ENCODE measurements at regions not wholly inside any gene's neighbourhood (a gene's known extent, or its start where the extent isn't known, plus 50 kb on each side); places are given as distances from the start of the nearest gene placed in this dataset.

DNA sequence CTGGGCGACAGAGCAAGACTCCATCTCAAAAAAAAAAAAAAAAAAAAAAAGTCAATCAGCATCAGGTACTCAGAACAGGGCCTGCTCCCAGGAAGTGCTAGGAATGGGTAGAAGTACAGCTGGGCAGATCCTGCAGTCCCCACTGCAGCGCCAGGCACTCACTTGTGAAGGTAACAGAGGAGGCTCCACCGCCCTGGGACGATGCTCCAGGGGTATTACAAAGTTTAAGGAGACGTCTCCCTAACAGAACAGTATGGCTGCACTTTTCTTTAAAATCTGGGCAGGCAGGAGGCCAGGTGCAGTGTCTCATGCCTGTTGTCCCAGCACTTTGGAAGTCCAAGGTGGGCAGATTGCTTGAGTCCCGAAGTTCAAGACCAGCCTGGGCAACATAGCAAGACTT, 1449.0 kb downstream of the BRD1 start:
- TF ChIP-seq, protein P1, sequence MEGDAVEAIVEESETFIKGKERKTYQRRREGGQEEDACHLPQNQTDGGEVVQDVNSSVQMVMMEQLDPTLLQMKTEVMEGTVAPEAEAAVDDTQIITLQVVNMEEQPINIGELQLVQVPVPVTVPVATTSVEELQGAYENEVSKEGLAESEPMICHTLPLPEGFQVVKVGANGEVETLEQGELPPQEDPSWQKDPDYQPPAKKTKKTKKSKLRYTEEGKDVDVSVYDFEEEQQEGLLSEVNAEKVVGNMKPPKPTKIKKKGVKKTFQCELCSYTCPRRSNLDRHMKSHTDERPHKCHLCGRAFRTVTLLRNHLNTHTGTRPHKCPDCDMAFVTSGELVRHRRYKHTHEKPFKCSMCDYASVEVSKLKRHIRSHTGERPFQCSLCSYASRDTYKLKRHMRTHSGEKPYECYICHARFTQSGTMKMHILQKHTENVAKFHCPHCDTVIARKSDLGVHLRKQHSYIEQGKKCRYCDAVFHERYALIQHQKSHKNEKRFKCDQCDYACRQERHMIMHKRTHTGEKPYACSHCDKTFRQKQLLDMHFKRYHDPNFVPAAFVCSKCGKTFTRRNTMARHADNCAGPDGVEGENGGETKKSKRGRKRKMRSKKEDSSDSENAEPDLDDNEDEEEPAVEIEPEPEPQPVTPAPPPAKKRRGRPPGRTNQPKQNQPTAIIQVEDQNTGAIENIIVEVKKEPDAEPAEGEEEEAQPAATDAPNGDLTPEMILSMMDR (IDR thresholded peaks at IDR 0.05), result no peak
- no peak for TF ChIP-seq POLR2A (IDR thresholded peaks at IDR 0.05)

All from heart left ventricle (tissue), 13 donors.